ENCODE measurements at regions not wholly inside any gene's neighbourhood (a gene's known extent, or its start where the extent isn't known, plus 50 kb on each side); places are given as distances from the start of the nearest gene placed in this dataset.

DNA sequence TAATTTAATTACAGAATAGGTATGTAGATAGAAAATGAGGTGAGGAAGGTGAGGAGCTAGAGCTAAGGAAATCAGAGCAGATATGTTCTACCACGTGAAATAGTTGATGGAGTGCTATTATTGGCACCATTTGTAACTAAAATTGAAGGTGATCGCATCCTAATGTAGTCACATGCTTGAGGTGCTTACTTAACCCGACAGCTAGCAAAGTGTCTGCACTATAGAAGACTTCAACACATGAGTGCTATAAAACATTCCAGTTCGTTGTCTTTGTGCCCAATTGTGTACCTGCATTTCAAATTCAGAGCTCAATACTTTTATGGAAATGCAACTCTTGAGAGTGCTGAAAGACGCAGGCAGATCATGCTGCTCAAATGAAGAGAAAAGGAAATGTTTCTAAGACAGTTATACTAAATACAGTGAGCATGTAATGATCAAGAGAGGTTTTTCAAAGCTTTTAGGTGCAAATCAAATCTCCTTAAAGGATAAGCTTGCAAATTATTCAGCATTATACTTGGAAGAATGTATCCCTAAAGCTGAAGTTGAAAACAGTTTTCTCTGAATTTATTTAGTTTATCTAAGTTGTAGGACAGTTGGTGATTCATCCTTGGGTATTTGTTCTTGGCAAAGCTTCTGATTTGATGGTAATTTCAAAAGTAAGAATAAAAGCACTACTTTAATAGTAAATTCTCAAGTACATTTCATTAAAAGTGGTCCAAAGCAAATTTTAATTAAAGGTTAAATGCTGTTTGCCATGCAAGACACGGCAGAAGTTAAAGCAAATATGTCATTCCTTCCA lies 223.9 kb upstream of the EPHA5 start:
- TF ChIP-seq POLR2A (IDR thresholded peaks at IDR 0.05; ENCODE audit: low read depth, low read length) (no peak), POLR2AphosphoS5 (IDR thresholded peaks at IDR 0.05; ENCODE audit: low read depth, low read length) (no peak), TAF1 (IDR thresholded peaks at IDR 0.05; ENCODE audit: low read depth, low read length) (no peak), POU2F2 (IDR thresholded peaks at IDR 0.05; ENCODE audit: low read depth, low read length) (no peak), PAX5 (IDR thresholded peaks at IDR 0.05; ENCODE audit: insufficient read depth, low read length, severe bottlenecking) (no peak)
